ENCODE measurements at regions not wholly inside any gene's neighbourhood (a gene's known extent, or its start where the extent isn't known, plus 50 kb on each side); places are given as distances from the start of the nearest gene placed in this dataset.

GRCh38 chr6:156562636-156563035 lies 214.5 kb upstream of the ARID1B start:
- TF ChIP-seq CTCF (IDR thresholded peaks at IDR 0.05) (no peak), POLR2A (IDR thresholded peaks at IDR 0.05) (no peak)
- no peak for ATAC-seq
- Histone ChIP-seq H3K4me3 (no peak overlapping the region), H3K27me3 (no peaks in the 10 kb centered on the region), H3K36me3 (no peaks in the 10 kb centered on the region), H3K4me1 (peaks cover 0 to 12% (median 5%) of the 10 kb centered on the region in 12 donors), H3K27ac (no peak overlapping the region), H3K9me3 (peaks cover 0 to 20% (median 0%) of the 10 kb centered on the region in 12 donors)
- no peak for DNase-seq
- intact Hi-C loops (cut with DNase I): loop anchor here (5.0 to 10.0 kb wide), 15 partner anchors 122 to 1238 kb away; partner anchors contain the start of gene ARID1B (in 3 of the 10)
- WGBS, 4 donors: 94 to 96% (median 95%) methylated on average over 9 of the region's 9 CpGs

GRCh38 chr6:156562019-156562418 lies 215.2 kb upstream of the ARID1B start:
- H3K36me3 ChIP-seq: no peaks in the 10 kb centered on the region
- TF ChIP-seq POLR2A (IDR thresholded peaks at IDR 0.05) (no peak), CTCF (IDR thresholded peaks at IDR 0.05) (no peak)
- peaks cover 0 to 20% (median 0%) of the 10 kb centered on the region in 12 donors for H3K9me3 ChIP-seq
- H3K4me3 ChIP-seq: no peak overlapping the region
- H3K4me1 ChIP-seq: peaks cover 0 to 17% (median 6%) of the 10 kb centered on the region in 12 donors
- no peak for ATAC-seq
- no peak overlapping the region for H3K27ac ChIP-seq
- no peak for DNase-seq
- intact Hi-C loops (cut with DNase I): loop anchor here (5.0 to 10.0 kb wide), 15 partner anchors 123 to 1237 kb away; partner anchors contain the start of gene ARID1B (in 3 of the 10)
- no peaks in the 10 kb centered on the region for H3K27me3 ChIP-seq
- WGBS, 4 donors: 84 to 90% (median 87%) methylated on average over 11 to 13 of the region's 13 CpGs

- Histone ChIP-seq H3K4me1 (peaks cover 0 to 18% (median 6%) of the 10 kb centered on the region in 12 donors), H3K9me3 (peaks cover 0 to 20% (median 0%) of the 10 kb centered on the region in 12 donors), H3K4me3 (no peak overlapping the region), H3K36me3 (no peaks in the 10 kb centered on the region), H3K27ac (no peak overlapping the region), H3K27me3 (no peaks in the 10 kb centered on the region)
- ATAC-seq: no peak
- no peak for DNase-seq
- TF ChIP-seq CTCF (IDR thresholded peaks at IDR 0.05): no peak
- TF ChIP-seq POLR2A (IDR thresholded peaks at IDR 0.05): no peak
- intact Hi-C loops (cut with DNase I): loop anchor here (5.0 to 10.0 kb wide), 15 partner anchors 124 to 1236 kb away; partner anchors contain the start of gene ARID1B (in 3 of the 10)
Measured at GRCh38 chr6:156560476-156560875, 216.7 kb upstream of the ARID1B start.

GRCh38 chr6:156559162-156559690 lies 218.0 kb upstream of the ARID1B start:
- no peak overlapping the region for H3K27ac ChIP-seq
- no peaks in the 10 kb centered on the region for H3K27me3 ChIP-seq
- no peak for TF ChIP-seq POLR2A (IDR thresholded peaks at IDR 0.05)
- no peak for TF ChIP-seq CTCF (IDR thresholded peaks at IDR 0.05)
- peaks cover 0 to 20% (median 0%) of the 10 kb centered on the region in 12 donors for H3K9me3 ChIP-seq
- H3K36me3 ChIP-seq: no peaks in the 10 kb centered on the region
- WGBS, 4 donors: 78 to 84% (median 82%) methylated on average over 4 of the region's 4 CpGs
- ATAC-seq: no peak
- H3K4me1 ChIP-seq: peaks cover 0 to 14% (median 5%) of the 10 kb centered on the region in 12 donors
- H3K4me3 ChIP-seq: no peak overlapping the region
- intact Hi-C loops (cut with DNase I): no loop called here
- DNase-seq: no peak
